Erythroblast (primary cell): ENCODE measurements at regions not wholly inside any gene's neighbourhood (a gene's known extent, or its start where the extent isn't known, plus 50 kb on each side); places are given as distances from the start of the nearest gene placed in this dataset.

ENCODE experiments used
- GATA1 ChIP-seq: IDR thresholded peaks from 2 replicates; pipeline ENCODE4 v1.6.1; 2011; ENCODE audit warnings: low read depth, mild to moderate bottlenecking, control low read depth, low read length, moderate library complexity
- POLR2A ChIP-seq: IDR thresholded peaks from 2 replicates; pipeline ENCODE4 v1.6.1; 2011; ENCODE audit warnings: mild to moderate bottlenecking, low read length

DNA sequence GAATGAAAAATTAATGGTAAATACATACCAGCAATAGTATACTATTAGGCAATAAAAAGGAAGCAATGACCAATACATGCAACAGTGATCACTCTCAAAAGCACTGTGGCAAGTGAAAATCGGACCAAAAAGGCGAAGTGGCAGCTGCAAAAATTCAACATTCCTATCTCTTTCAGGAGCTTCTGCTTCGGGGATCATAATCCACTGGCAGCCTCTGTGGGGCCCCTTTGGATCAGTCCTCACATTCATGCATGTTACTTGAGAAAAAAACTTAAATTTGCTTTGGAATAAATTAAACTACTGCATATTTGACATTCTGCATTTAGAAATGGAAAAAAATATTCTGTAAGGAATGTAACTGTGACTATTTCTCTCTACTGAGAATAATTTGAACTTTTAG lies 425.6 kb downstream of the NR2F2 start:
- TF ChIP-seq POLR2A (no peak), GATA1 (no peak)
